HepG2 (cell line): ENCODE measurements at regions not wholly inside any gene's neighbourhood (a gene's known extent, or its start where the extent isn't known, plus 50 kb on each side); places are given as distances from the start of the nearest gene placed in this dataset.

Experiments used
- ATAC-seq: fragments of 200-7000 bp; cut with Tn5 transposase; 3 replicates; pipeline ENCODE4 v1.9.1; 2020; ENCODE audit warnings: mild to moderate bottlenecking, moderate library complexity
- BruUV-seq: library from RNA; stranded (reverse); fragments of 400-500 nt; replicated peaks from 2 replicates; lab custom pipeline; 2021; lab: Mats Ljungman, UMichigan
- CTCF ChIA-PET: fragments of 300-600 bp; formaldehyde crosslinking; extraction: SDS; loops from one replicate; lab custom pipeline; 2021; ENCODE audit warnings: low total read pairs, inconsistent platforms, low intra/inter-chr PET ratio; lab: Yijun Ruan, JAX
- POLR2A ChIA-PET: fragments of 350-600 bp; sonication (Branson Sonifier 250); formaldehyde crosslinking; loops from one replicate; lab custom pipeline; 2020; ENCODE audit warnings: antibody characterized with exemption, inconsistent platforms; lab: Yijun Ruan, JAX
- DNase-seq: peaks from one replicate; pipeline ENCODE4 v3.0.0-alpha.2; 2015; ENCODE audit warnings: low spot score
- FAIRE-seq: peaks from 3 replicates; lab custom pipeline; 2011; peaks lifted over from hg19 to GRCh38; lab: Jason Lieb, UNC
- H2AFZ ChIP-seq: one replicate; pipeline ENCODE4 v1.6.1; 2011; ENCODE audit warnings: low read length, inconsistent platforms
- H3K27ac ChIP-seq: fragments of 300-600 bp; 3 replicates; pipeline ENCODE4 v1.8.0; 2011; ENCODE audit warnings: mixed run types, mild to moderate bottlenecking, mixed read lengths, low read length, inconsistent platforms; ENCODE audit not compliant: insufficient read depth; ENCODE audit errors: extremely low read length
- H3K27me3 ChIP-seq, 2 experiments: fragments of 200-600 bp in 1 of 2; 2 replicates in 1 of 2; 3 replicates in 1 of 2; pipeline versions ENCODE4 v1.6.0 to v1.8.0; 2011; ENCODE audit warnings: low read length in 2 of 2, mild to moderate bottlenecking in 2 of 2, moderate library complexity in 2 of 2, inconsistent platforms in 1 of 2; ENCODE audit not compliant: insufficient read depth in 2 of 2, control insufficient read depth in 1 of 2
- H3K36me3 ChIP-seq, 2 experiments: fragments of 200-600 bp in 1 of 2; replicated peaks in 1 of 2; 2 replicates in 1 of 2; 3 replicates in 1 of 2; pipeline versions ENCODE4 v1.5.1 to v1.8.0; 2011; ENCODE audit warnings: low read length in 2 of 2, inconsistent platforms in 1 of 2; ENCODE audit not compliant: insufficient read depth in 2 of 2, control insufficient read depth in 1 of 2
- H3K4me1 ChIP-seq: 2 replicates; pipeline ENCODE4 v1.5.1; 2012; ENCODE audit warnings: low read length, inconsistent platforms; ENCODE audit not compliant: insufficient read depth
- H3K4me2 ChIP-seq: 2 replicates; pipeline ENCODE4 v1.6.0; 2011; ENCODE audit warnings: low read depth, low read length, inconsistent platforms
- H3K4me3 ChIP-seq, 3 experiments: fragments of 200-600 bp in 1 of 3; sonication (generic), shearing (Covaris generic) in 1 of 3; replicated peaks in 1 of 3; 2 replicates each; pipeline ENCODE4 v1.5.1; 2011 to 2016; ENCODE audit warnings: low read length in 3 of 3, inconsistent platforms in 2 of 3, low read depth in 2 of 3, mild to moderate bottlenecking in 2 of 3, control low read depth in 1 of 3, mixed read lengths in 1 of 3; ENCODE audit not compliant: insufficient read depth in 1 of 3
- H3K79me2 ChIP-seq: one replicate; pipeline ENCODE4 v1.6.1; 2011; ENCODE audit warnings: low read length, inconsistent platforms; ENCODE audit not compliant: insufficient read depth
- H3K9ac ChIP-seq: 2 replicates; pipeline ENCODE4 v1.6.0; 2011; ENCODE audit warnings: mild to moderate bottlenecking, low read depth, low read length, inconsistent platforms; ENCODE audit not compliant: insufficient read depth
- H3K9me3 ChIP-seq: 2 replicates; pipeline ENCODE4 v1.5.1; 2012; ENCODE audit warnings: mild to moderate bottlenecking, low read length
- H4K20me1 ChIP-seq: 2 replicates; pipeline ENCODE4 v1.6.0; 2011; ENCODE audit warnings: inconsistent platforms, mild to moderate bottlenecking, low read length, moderate library complexity; ENCODE audit not compliant: insufficient read depth
- CBFB ChIP-seq: sonication (generic); formaldehyde crosslinking; IDR thresholded peaks from 2 replicates; pipeline ENCODE4 v1.4.0; 2020; ENCODE audit warnings: missing genetic modification reagents
- CCDC6 ChIP-seq: sonication (generic); formaldehyde crosslinking; IDR thresholded peaks from 2 replicates; pipeline ENCODE4 v1.8.1; 2022; ENCODE audit warnings: mild to moderate bottlenecking, missing genetic modification reagents, moderate library complexity
- CENPBD1 ChIP-seq: sonication (generic); formaldehyde crosslinking; IDR thresholded peaks from 2 replicates; pipeline ENCODE4 v1.8.0; 2022; ENCODE audit warnings: missing genetic modification reagents, low read depth, mild to moderate bottlenecking, borderline replicate concordance
- HBP1 ChIP-seq: IDR thresholded peaks from 2 replicates; pipeline ENCODE4 v1.6.1; 2016; ENCODE audit warnings: low read depth, control low read depth
- KAT7 ChIP-seq: IDR thresholded peaks from 2 replicates; pipeline ENCODE4 v1.6.1; 2018; ENCODE audit warnings: borderline replicate concordance, missing compliant biosample characterization
- MTA3 ChIP-seq: sonication (generic); formaldehyde crosslinking; IDR thresholded peaks from 2 replicates; pipeline ENCODE4 v1.4.0; 2020; ENCODE audit warnings: missing genetic modification reagents
- NCOA5 ChIP-seq: sonication (generic); formaldehyde crosslinking; IDR thresholded peaks from 2 replicates; pipeline ENCODE4 v1.4.0; 2020; ENCODE audit warnings: missing genetic modification reagents
- NFIB ChIP-seq: sonication (generic); formaldehyde crosslinking; IDR thresholded peaks from 2 replicates; pipeline ENCODE4 v1.9.0; 2021; ENCODE audit warnings: missing genetic modification reagents, mild to moderate bottlenecking, borderline replicate concordance
- NR0B2 ChIP-seq: sonication (generic); formaldehyde crosslinking; IDR thresholded peaks from 2 replicates; pipeline ENCODE4 v1.4.0; 2020; ENCODE audit warnings: mild to moderate bottlenecking, missing genetic modification reagents
- RARA ChIP-seq: IDR thresholded peaks from 2 replicates; pipeline ENCODE4 v1.6.1; 2016; ENCODE audit warnings: missing genetic modification reagents, missing compliant biosample characterization
- SMYD3 ChIP-seq: sonication (generic); formaldehyde crosslinking; IDR thresholded peaks from 2 replicates; pipeline ENCODE4 v1.8.1; 2023; ENCODE audit warnings: mild to moderate bottlenecking, missing genetic modification reagents
- ZBTB21 ChIP-seq: sonication (generic); formaldehyde crosslinking; IDR thresholded peaks from 2 replicates; pipeline ENCODE4 v1.4.0; 2020; ENCODE audit warnings: missing genetic modification reagents
- ZNF564 ChIP-seq: sonication (generic); formaldehyde crosslinking; IDR thresholded peaks from 2 replicates; pipeline ENCODE4 v1.8.1; 2023; ENCODE audit warnings: mild to moderate bottlenecking, missing genetic modification reagents
- ZNF781 ChIP-seq: sonication (generic); formaldehyde crosslinking; IDR thresholded peaks from 2 replicates; pipeline ENCODE4 v1.5.1; 2020; ENCODE audit warnings: borderline replicate concordance, mild to moderate bottlenecking, missing genetic modification reagents; ENCODE audit errors: not compliant biosample characterization
- ZNF788 ChIP-seq: sonication (generic); formaldehyde crosslinking; IDR thresholded peaks from 2 replicates; pipeline ENCODE4 v1.5.0; 2020; ENCODE audit warnings: mild to moderate bottlenecking, missing genetic modification reagents, borderline replicate concordance
- WGBS: methylation state at CpG from one replicate; pipeline ENCODE4 v1.1.6; 2017; ENCODE audit warnings: low lambda C conversion rate; 5-methylcytosine and 5-hydroxymethylcytosine counted together
- in situ Hi-C: cut with HindIII; loops from 2 replicates; pipeline ENCODE4 v1.10.0; 2017; ENCODE audit warnings: low pct_unique_long_range_greater_than_20kb; ENCODE audit not compliant: extremely low pct_ligation_motif_present
- intact Hi-C: fragments of 100-400 bp; cut with micrococcal nuclease; formaldehyde crosslinking; loops from one replicate; pipeline ENCODE4 v1.10.0; 2022; ENCODE audit not compliant: unreplicated experiment
- TF ChIP-seq, protein P1 (sequence below): IDR thresholded peaks from 2 replicates; pipeline ENCODE4 v1.6.1; 2016; ENCODE audit warnings: mild to moderate bottlenecking
- TF ChIP-seq, protein P2 (sequence below): sonication (generic); formaldehyde crosslinking; IDR thresholded peaks from 2 replicates; pipeline ENCODE4 v1.8.1; 2022; ENCODE audit warnings: mild to moderate bottlenecking, missing genetic modification reagents

DNA sequence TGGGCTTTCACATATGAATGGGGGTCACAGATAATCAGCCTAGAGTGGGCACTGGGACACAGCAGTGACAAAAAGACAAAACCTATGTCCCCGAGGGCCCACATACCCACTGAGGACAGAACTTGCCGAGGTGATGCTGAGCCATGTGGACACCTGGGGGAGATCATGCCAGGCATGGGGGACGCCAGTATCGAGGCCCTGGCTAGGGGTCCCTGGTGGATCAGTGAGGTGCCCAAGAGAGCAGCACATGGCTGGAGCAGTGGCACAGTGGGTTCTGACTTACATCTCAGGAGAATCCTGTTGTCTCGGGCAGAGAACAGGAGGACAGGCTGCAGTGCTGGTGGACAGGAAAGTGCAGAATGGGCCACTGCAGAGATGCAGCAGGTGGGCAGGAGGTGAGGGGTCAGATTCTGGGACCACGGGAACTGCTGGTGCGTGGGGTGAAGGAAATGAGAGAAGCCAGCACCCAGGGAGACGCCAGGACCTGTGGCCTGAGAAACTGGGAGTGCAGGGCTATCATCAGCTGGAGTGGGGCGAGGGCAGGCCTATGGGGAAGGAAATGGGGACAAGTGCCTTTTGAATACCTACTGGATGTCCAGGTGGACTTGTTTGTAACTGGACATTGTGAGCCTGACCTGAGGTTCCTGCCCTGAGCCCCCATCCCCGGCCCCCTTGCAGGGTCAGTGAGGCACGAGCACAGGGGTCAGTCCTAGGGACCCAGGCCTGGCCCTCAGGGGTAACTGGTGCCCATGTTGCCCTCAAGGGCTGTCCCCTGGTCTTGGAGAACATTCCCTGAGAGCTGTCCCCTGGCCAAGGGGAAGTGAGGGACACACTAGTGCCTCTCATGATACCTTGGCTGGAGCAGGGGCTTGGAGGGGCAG, 91.2 kb upstream of the RET start (continued):
- TF ChIP-seq, protein P1, sequence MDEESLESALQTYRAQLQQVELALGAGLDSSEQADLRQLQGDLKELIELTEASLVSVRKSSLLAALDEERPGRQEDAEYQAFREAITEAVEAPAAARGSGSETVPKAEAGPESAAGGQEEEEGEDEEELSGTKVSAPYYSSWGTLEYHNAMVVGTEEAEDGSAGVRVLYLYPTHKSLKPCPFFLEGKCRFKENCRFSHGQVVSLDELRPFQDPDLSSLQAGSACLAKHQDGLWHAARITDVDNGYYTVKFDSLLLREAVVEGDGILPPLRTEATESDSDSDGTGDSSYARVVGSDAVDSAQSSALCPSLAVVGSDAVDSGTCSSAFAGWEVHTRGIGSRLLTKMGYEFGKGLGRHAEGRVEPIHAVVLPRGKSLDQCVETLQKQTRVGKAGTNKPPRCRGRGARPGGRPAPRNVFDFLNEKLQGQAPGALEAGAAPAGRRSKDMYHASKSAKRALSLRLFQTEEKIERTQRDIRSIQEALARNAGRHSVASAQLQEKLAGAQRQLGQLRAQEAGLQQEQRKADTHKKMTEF (CRISPR knock-in tag) = no peak
- no peak for TF ChIP-seq ZNF564 (CRISPR knock-in tag)
- TF ChIP-seq MTA3 (CRISPR knock-in tag) = no peak
- TF ChIP-seq CENPBD1 (CRISPR knock-in tag) = no peak
- TF ChIP-seq NFIB (CRISPR knock-in tag) = no peak
- no peak for TF ChIP-seq HBP1
- TF ChIP-seq, protein P2, sequence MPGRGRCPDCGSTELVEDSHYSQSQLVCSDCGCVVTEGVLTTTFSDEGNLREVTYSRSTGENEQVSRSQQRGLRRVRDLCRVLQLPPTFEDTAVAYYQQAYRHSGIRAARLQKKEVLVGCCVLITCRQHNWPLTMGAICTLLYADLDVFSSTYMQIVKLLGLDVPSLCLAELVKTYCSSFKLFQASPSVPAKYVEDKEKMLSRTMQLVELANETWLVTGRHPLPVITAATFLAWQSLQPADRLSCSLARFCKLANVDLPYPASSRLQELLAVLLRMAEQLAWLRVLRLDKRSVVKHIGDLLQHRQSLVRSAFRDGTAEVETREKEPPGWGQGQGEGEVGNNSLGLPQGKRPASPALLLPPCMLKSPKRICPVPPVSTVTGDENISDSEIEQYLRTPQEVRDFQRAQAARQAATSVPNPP = no peak

GRCh38 chr10:42986633-42987032, 90.2 kb upstream of the RET start:
- H3K4me2 ChIP-seq = no peak overlapping the region
- no peak overlapping the region for H3K4me3 ChIP-seq
- intact Hi-C loops = no loop called here
- ChIA-PET CTCF (no interaction called here), POLR2A (no interaction called here)
- H3K27ac ChIP-seq = no peak overlapping the region
- no peaks in the 10 kb centered on the region for H3K79me2 ChIP-seq
- FAIRE-seq (no peak), ATAC-seq (no peak), DNase-seq (no peak)
- no peaks in the 10 kb centered on the region for H3K36me3 ChIP-seq
- no peak overlapping the region for H2AFZ ChIP-seq
- H3K9ac ChIP-seq = no peak overlapping the region
- H3K4me1 ChIP-seq = no peaks in the 10 kb centered on the region
- no peaks in the 10 kb centered on the region for H3K9me3 ChIP-seq
- in situ Hi-C loops = no loop called here
- 5% methylated on average over 4 of the region's 4 CpGs for WGBS
- no TSS peak for BruUV-seq
- peaks cover 9 to 18% of the 10 kb centered on the region in 2 experiments; a peak in 3 of 5 replicates for H3K27me3 ChIP-seq
- H4K20me1 ChIP-seq = no peaks in the 10 kb centered on the region
- no peak for TF ChIP-seq ZNF781 (CRISPR knock-in tag)
- TF ChIP-seq RARA (CRISPR knock-in tag) = no peak
- no peak for TF ChIP-seq ZNF788 (CRISPR knock-in tag)
- no peak for TF ChIP-seq KAT7 (CRISPR knock-in tag)
- no peak for TF ChIP-seq CBFB (CRISPR knock-in tag)
- no peak for TF ChIP-seq NCOA5 (CRISPR knock-in tag)
- no peak for TF ChIP-seq ZBTB21 (CRISPR knock-in tag)
- TF ChIP-seq NR0B2 (CRISPR knock-in tag) = no peak
- no peak for TF ChIP-seq CCDC6 (CRISPR knock-in tag)
- no peak for TF ChIP-seq SMYD3 (CRISPR knock-in tag)
